Mucosa of gallbladder (tissue), 1 donor: ENCODE measurements at regions not wholly inside any gene's neighbourhood (a gene's known extent, or its start where the extent isn't known, plus 50 kb on each side); places are given as distances from the start of the nearest gene placed in this dataset.

Experiments used
- DNase-seq: peaks from one replicate; pipeline ENCODE4 v3.0.0-alpha.2; 2020; ENCODE audit warnings: low spot score
- donor health status: DM: no; HTN: no; CAD: no.

DNA sequence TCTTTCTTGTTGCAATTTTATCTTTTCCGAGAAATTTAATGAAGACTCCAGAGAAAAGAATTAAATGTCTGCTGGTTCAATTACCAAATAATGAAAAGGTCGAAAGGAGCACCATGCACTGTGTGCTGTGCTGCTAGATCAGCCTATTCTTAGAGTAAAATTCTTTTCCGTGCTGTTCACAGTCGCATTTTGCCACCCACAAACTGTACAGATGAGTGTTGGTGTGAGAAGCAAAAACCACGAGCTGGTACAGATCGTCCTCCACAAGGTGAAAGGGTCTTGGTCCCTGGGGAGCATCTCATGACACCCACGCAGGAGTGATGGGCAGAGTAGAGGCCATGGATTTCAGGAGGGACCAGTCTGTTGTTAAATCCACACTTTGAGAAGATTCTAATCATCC, 143.8 kb upstream of the PUM3 start:
- no peak for DNase-seq

DNA sequence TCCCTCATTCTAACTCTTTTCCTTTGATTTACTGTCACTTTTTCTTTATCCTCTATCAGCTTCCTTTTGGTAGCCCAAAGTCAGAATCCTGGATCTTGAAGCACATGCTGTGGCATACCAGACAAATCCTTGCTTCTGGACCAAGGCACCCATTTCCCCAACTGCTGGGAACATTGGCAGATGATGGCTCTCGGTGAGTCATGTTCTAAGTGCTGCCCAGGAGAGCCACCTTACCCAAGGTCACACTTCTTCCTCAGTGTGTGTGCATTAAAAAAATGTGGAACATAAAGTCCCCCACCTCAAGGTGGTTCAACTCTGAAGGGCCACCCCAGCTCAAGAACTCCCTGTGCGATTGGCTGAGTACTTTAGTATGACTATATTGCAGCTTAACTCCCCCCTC, 141.4 kb upstream of the PUM3 start:
- DNase-seq = no peak

DNA sequence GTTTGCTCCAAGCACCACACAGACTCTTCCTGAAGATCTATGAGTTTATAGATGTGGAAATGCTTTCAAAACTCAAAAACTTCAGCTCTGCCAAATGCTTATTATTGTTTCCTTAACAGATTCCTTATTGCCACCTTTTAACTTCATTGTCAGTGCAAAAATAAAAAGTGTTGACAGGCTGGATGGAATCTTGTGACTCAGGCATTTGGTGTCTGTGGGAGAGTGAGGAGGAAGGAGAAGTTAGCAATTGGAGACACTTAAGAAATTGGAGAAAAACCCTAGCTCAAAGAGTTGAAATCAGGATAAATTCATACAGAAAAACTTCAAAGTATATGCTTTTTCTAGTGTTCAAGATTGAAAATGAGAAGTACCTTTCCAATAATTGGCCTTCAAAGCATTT, 140.6 kb upstream of the PUM3 start:
- no peak for DNase-seq

DNA sequence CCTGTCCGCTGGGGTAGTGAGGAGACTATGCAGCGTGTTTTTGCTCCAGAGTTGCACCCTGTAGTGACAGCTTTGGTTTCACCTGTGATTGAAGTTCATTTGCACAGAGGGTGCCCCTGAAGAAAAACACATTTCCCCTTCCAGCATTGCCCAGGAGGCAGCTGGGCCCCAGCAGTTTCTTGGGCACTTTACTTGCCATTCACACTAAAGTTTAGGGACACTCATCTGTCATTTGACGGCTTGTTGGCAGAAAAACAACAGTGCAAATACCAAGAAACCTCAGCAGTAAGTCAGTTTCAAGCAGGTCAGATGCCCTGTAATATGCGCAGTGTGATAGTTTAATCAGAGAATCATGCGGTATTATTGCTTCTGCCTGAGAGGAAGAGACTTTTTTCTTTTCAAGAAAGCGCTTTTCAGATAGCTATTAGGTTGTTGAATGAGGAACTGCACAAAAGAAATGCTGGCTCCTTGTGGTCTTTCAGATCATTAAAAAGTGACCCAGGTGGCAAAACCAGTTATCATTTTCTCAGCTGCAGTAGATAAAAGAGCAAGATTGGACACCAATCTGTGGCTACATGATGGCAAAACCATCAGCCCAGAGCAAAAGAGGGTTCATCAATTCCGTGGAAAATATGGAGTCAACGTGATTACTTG, 136.2 kb upstream of the PUM3 start:
- DNase-seq = no peak

DNA sequence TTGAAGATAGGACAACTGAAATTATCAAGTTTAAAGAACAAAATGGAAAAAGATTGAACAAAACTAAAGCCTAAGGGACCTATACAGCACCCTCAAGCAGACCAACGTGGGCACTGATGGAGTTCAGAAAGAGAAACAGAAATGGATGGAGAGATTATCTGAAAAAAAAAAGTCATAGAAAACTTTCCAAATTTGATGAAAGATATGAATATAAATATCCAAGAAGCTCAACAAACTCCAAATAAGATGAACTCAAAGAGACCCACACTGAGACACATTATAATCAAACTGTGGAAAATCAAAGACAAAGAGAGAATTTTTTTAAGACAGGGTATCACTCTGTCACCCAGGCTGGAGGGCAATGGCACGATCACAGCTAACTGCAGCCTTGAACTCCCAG, 128.6 kb upstream of the PUM3 start:
- DNase-seq = no peak

DNA sequence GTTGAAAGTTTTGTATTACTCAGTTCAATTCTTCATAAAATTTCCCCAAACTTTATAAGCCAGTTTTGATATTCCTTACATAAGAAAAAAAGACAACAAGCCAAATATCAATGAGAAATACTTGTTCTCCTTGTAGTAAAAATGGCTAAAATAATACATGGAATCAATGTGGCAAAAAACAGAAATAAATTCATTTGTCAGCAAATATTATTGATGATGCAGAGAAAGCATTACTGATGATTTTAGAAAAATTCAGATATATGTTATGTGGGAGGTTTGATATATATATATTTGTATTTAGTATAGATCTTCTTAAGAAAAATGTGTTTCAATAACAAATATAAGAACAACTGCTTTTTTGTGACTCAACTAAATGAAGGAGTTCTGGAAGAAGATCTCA, 127.0 kb upstream of the PUM3 start:
- no peak for DNase-seq

DNA sequence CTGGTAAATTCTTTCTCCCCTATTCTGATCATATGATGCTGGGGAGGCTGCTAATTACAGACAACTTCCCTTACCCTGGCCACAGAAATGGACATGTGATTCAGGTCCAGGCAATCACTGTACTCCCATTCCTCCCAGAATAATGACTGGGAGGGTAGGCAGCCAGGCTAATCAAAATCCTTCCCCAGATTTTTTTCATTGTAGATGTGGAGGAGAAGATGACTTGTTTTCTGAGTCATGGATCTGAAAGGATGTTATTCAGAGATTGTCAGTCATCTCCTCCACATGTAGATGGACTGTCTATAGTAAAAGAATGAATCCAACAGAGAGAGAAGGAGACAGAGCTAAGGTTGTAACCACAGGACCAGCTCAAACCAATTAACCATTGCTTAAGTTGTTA, 123.9 kb upstream of the PUM3 start:
- DNase-seq = no peak

DNA sequence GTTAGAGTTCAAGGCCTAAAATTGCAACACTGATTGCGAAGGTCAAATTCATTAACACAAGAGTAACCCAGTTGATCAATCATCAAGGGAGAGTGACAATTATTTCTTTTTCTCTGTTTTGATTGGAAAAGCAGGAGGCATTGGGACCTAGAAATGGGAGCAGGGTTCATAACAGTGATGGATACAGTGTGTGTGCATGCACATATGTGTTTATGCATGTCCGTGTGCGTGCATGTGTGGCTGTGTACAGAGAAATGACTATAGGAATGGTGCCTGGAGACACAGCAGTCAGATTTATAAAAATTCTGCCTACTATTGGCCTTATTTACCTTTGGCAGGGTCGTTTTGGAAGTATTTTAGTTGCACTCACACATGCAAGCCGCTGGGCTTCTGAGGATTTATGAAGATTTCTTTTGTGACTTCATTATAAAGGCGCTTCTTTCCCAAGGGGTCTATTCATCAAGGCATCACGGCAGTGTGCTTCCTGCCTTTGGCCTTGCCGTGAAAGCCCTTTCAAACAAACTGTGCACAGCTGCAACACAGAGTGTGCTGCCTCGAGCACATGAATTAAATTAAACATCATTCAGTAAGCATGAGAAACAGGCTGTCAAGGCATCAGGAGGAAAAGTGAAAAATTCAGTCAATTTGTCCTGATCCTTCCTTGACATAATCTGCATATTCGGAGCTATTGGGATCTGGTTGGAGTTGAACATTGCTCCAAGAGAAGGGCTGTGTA, 122.8 kb upstream of the PUM3 start:
- no peak for DNase-seq

DNA sequence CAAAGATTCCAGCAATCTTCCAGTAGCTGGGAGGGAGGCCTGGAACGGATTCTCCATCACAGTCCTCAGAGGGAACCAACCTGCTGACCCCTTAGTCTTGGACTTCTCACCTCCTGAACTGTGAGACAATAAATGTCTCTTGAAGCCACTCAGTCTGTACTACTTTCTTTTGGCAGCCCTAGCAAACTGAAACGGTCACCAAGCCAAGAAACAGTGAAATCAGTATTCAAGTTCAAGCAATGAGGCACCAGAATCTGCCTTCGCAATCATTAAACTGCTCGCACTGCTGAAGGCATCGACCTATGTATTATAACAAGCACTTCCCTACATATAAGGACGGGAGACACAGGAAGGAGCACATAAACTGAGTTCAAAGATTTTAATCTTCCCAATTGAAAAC, 120.6 kb upstream of the PUM3 start:
- no peak for DNase-seq

DNA sequence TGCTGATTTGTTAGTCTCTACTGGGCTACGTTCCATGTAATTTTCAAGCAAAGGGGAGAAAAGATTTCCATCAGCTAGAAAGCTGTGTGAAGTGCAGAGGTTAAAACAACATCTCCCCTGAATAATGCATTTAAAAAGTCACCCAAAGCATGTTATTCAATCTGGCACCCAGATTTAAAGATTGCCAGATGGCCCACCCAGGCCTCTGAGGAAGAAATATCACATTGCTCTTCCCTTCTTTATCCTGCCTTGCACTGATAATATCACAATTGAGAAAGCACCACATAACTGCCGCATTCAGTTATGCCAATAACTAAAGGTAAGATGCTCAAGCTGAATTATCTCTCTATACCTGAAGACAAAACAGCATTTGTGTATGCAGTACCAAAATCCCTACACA, 119.4 kb upstream of the PUM3 start:
- no peak for DNase-seq

DNA sequence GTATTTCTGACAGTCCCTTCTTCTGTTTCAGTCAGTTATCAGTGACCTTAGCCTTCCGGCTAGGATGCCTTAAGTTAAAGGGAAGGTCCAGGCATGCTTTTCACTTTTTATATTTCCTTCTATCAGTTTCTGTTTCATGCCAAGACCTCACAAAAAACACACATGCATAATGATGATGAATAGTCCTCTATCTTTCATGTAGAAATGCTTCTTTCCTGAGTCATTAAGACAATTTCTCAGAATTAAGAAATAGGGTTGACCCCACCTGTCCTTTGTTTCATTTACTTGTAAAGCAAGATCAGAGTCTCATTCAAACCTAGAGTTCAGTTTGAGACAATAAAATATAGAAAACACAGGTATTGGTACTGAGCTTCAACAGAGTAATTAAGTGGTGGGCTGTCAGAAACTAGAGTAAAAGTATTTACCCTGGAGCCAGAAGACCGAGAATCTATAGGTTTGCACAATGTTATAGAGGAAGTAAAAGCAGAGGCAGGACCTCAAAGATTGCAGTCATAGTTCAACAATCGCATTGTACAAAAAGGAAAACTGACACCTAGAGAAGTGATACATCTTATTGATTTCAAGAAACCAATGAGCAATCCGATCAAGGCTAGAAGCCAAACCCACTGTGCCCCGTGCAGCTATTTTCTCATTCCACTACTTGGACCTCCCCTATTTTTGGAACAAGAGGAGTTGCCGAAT, 118.7 kb upstream of the PUM3 start:
- DNase-seq = no peak

DNA sequence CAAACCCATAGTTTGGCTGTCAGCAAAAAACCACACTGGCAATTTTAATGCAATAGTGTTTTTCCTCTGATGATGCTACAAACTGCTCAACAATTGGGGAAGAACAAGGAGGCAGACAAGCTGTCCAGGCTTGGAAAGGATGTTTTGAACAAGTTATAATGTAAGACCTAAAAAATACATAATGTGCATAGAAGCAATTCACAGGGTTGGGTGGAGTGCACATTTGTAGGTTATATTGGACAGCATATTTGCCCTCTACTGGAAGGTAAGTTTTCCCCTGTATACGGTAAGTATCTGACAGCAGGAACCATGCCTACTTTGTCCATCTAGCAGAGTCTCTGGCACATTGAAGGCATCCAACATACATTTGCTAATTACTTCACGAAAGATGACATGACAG, 114.3 kb upstream of the PUM3 start:
- no peak for DNase-seq

DNA sequence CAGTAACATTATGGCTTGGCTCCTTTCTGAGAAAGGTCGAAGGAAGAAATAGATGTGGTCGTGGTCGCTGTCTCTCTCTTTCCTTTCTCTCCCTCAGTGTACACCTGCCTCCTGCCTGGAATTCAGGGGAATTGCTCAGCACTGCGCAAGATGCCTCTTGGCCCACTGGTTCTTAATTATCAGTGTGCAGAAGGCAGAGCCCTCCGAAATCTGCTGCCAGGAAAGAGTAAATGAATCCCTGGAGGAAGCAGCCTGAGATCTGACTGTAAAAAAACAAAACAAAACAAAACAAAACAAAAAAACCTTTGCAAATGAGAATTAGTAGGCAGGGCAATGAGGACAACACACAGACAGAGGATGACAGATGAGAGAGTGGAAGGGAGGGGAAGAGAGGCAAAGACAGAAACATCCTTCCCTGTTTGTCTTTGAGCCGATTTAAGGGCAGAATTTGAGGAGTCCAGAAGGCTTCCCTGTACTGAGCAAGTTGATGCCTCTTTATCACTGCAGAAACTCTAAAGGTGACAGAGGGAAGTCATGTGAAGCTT, 113.8 kb upstream of the PUM3 start:
- no peak for DNase-seq

DNA sequence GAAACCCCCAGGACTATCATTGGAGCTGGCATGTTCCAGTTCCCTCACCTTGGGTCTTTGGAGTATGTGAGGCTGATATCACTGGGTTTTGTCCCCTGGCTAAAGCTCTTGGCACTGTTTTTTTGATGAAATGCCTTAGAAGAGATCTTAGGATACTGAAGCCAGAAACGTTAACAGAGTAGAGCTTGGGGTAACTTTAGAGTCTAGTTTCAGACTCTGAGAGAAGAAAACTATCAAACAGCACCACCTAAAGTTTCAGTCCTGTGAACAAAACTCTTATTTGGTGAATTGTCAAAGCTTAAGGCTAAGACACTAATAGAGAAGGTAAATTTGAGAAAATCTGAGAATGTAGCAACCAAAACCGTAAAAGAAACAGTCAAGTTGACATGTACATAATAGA, 111.7 kb upstream of the PUM3 start:
- no peak for DNase-seq

DNA sequence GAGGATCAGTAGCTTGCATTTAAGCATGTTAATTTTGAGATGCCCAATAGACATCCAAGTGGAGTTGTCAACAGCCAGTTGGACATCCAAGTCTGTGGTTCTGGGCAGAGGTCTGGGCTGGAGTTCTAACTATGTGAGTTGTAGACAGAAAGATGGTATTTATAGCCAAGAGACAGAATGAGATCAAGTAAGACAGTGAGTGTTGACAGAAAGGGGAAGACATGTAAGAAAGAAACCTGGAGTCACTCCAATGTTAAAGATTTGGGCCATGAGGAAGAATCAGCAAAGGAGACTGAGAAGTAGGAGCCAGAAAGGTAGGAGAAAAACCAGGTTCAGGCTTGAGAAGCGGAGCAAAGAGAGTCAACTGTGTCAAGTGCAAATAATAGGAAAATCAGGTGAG, 95.5 kb upstream of the PUM3 start:
- no peak for DNase-seq

DNA sequence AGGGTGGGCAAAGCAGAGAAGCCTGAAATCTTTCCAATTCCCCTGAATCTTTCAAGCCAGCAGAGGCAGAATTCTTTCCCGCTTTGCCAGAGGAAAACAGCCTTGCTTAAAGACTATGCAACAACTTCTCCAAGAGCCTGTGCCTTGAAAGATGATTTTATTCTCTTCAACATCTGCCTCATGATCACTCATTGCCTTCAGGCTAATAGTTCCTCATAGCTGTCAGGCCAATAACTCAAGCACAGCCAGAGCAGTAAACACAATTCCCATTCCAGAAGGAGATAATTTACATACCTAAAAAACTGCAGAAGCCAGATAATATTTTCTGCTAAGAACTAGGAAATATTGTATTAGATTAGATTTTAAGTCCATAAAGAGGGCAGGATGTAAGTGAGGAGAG, 92.3 kb upstream of the PUM3 start:
- no peak for DNase-seq

DNA sequence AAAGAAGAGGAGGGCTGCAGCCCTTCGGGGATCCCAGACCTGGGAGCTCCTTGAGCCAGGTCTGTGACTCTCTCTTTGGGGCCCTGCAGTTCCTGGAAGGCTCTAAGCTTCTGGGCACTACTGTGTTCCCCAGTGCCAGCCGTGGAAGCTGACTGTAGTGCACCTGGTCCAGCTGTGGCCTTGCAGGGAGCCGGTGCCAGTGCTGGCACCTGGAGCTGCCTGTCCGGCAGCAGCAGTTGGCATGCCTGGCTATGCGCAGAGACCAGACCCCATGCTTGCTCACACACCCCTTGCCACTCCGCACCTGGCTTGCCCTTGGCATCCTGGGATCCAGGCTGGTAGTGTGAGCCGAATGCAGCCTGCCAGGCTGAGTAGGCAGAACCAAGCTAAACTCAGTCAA, 91.0 kb upstream of the PUM3 start:
- DNase-seq = no peak

DNA sequence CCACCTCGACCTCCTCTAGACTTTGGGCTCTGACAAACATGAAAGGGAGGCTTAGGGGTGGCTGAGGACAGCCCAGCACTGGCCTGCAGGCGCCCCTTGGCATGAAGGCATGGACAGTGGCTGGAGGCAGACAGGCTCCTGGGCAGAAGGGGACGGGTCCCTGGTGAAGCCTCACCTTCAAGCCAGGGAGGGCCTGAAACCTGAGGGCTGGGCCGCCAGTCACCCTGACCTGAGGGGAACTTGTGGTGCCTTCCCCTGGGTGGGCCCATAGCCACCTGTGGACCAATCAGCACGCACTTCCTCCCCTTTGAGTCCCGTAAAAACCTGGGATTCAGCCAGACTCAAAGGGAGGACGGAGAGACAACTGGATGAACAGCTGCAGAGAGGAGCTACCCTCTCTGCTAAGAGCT, 90.4 kb upstream of the PUM3 start:
- no peak for DNase-seq

DNA sequence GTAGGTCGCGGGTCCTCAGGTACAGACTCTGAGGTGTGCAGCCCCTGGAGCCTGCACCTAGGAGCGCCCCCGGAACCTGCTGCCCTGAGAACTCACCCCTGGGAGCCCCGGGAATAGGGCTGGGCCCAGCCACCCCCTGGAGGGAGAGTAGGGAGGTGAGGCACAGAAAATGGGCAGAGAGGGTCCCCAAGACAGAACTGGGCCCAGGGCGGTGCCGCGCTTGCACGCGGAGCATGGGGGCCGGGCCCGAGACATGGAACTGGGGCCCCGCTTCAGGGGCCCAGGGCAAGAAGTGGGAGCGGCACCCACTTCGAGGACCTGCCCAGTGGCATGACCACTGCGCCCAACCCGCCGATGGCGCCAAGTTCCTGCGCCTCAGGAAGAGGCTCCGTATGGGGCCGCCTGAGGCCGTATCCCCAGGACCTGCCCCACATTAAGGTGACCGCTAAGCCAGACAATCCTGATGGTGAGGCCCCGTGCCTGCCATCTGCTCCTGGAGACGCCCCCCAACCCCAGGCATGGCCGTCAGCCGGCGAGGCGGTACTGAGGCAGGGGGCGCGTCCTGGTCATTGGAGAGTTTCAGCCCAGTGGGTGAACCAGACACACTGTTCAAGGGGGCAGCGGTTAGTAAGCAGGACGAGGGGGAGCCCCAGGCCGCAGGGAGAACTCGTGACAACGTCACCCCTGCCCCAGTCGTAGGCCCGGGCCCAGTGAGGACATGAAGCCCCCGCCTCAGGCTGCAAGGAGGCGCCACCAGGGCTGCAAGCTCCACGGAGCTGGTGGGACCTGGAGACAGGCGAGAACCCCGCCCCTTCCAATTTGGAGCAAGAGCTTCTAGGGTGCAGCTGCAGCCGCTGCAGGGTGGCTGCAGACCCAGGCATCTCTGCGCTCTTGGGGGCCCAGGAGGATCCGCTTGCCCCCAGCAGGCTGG, 89.5 kb upstream of the PUM3 start:
- DNase-seq = no peak

DNA sequence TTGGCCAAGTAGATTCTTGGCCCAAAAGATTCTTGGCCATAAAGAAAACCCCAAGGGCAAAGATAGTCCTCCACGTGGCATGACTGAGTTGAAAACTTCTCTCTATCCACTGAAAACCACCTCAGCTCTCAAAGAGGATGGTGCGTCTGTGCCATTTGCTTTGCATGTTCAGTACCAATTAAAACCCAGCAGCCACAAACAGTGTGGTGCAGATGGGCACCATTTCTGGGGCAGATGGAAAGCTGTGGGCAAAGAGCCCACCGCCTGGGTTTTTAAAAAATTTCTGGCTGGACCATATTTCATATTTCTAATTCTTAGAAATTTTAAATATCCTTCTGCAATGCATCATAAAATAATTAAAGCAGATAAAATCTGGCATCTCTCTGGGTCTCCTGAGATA, 84.5 kb upstream of the PUM3 start:
- DNase-seq = no peak

DNA sequence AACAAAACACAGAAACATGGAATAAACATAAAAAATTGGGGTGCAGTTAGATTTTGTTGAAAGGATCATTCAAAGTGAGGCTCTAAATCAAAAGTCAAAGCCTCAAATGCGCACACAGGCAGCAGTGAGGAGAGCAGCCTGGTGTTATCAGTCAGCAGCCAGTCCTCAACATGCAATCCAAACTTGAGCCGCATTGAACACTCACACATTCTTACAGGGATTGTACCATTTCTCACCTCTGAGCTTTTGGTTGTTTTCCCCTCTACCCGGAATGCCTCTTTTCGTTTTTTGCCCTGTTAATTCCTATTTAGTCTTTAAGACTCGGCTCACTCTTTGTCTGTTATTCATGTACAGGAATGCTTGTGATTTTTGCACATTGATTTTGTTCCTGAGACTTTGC, 81.1 kb upstream of the PUM3 start:
- DNase-seq = no peak

DNA sequence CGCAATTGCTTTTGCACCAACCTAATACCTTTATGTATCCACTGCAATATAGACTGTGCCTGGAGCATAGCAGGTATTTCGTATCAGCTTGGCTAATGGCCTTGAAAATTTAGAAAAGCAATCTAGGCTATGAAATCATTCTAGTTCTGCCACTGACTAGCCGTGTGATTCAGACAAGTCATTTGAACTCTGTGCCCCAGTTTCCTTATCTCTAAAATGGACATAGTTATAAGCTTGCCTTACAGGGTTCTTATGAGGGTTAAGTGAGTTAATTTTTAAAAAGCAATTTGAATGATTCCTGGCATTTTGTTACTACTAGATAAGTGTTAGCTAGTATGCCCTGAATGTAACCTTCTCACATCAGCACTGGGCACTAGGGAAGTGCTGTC, 80.5 kb upstream of the PUM3 start:
- DNase-seq = no peak
